HG02623 (cell line): ENCODE measurements at regions not wholly inside any gene's neighbourhood (a gene's known extent, or its start where the extent isn't known, plus 50 kb on each side); places are given as distances from the start of the nearest gene placed in this dataset.
"Not testable (repeated sequence)": the region's sequence is repeated elsewhere in the genome, so short reads cannot be mapped to it uniquely, and the experiment has no call there.

Experiments
- ATAC-seq: cut with Tn5 transposase; IDR thresholded peaks from one replicate; pipeline ENCODE4 v1.9.1; 2021; ENCODE audit warnings: moderate library complexity; ENCODE audit not compliant: unreplicated experiment

DNA sequence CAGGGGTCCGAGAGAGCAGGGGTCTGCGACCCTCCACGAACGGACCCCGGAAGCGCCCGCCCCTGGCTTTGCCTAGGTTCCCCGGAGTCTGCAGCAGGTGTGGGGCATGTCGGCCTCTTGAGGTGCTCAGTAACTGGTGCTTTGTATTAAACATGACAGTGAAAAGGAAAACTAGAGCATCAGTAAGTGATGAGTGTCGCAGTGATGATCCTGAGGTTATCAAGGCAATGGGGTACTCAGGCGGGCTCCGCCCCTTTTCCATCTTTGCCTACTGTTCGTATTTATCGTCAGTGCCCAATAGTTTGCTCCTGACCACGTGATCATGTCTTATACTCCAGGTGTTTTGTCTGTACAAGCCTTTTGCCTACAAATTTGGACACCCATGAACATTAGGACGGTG, 262.4 kb downstream of the ZNF37A start:
- peak; percentile 37 for ATAC-seq

GRCh38 chr10:38362514-38362913, 268.4 kb downstream of the ZNF37A start:
- ATAC-seq: not testable (repeated sequence)

- not testable (repeated sequence) for ATAC-seq
Observed at GRCh38 chr10:38364073-38364472, 269.9 kb downstream of the ZNF37A start.

DNA sequence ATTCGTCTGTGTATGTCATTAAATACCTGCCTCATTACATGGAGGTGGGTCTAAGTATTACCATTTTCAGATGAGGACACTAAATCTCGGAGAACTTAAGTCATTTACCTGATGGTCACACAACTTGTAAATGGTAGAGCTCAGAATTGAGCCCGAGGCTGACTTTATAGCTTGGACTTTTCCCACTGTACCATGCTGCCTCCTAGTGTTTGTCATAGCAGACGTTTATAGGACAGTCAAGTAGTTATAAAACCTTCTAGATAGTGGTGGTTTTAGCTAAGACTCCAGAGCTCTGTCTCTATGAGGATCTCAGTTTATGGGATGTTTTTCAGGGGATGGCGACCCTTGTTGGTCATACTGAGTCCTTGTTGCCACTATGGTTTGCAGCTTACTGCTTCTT, 271.8 kb downstream of the ZNF37A start:
- peak; percentile 70 for ATAC-seq

DNA sequence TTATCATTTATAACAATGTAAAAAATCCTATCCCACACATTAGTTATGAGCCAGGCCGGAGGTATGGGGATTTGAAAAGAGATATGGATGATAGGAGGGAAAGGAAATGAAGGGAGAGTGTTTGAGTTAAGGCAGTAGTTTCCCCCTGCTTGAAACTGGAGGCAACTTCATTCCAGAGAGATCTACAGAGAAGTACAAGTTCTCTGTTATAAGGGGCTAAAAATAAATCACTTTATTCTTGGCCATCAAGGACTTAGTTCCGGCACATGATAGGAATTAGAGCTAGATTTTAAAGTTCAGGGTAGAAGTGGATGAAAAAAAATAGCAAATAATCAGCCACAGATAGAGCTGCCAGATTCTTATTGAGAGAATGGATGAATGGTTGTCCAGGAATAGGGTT, 289.7 kb downstream of the ZNF37A start:
- not testable (repeated sequence) for ATAC-seq

DNA sequence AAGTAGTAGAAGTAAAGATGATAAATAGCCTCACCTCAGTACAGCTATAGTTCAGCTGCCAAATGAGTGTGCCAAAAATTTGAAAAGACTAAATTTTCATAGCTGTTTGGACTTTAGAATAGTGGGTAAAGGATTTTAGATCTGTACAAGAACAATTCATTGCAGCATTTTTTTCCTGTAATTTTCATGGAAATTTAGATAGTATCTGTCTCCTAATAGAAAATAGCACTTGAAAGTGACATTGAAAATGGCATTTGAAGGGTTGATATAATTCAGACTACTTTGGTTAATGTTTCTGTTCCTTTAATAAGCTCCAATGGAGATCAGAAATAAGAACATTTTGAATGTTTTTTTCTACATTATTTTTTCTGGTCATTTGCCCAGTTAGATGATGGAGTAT, 292.7 kb downstream of the ZNF37A start:
- ATAC-seq: not testable (repeated sequence)

GRCh38 chr10:38390725-38391124, 296.6 kb downstream of the ZNF37A start:
- ATAC-seq: not testable (repeated sequence)

GRCh38 chr10:38395465-38395864, 301.3 kb downstream of the ZNF37A start:
- ATAC-seq: not testable (repeated sequence)

DNA sequence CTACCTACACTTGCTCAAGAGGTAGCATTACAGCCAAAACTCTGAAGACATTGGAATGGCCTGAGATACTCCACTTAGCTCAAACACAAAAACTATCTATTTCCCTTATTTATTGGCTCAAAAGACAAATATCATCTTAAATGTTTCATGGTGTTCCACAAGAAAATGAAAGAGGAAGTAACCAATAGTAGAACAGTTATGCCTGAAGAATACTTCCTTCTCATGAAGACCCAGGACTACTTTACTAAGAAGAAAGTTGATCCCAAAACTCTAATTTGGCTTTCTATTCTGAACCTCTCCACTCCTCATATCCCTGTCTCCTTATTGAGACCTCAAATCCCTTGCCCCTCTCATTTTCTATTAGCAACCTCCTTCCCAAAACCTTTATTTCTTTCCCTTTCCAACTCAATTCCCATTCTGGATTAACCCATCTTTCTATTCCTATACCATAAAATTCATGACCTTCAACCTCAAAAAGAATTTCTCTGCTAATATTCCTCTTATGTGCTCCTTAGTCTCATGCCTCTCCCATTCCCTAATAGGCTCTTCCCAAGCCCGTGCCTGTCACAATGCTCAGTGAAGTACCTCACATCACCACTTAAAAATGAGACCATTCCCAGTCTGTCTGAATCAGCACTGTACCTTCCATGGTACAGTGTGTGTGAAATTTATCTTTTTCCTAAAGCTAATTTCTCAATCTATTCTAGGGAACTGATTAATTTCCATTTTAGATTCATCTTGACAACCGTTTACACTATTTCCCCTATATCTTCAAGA, 302.2 kb downstream of the ZNF37A start:
- ATAC-seq: not testable (repeated sequence)

DNA sequence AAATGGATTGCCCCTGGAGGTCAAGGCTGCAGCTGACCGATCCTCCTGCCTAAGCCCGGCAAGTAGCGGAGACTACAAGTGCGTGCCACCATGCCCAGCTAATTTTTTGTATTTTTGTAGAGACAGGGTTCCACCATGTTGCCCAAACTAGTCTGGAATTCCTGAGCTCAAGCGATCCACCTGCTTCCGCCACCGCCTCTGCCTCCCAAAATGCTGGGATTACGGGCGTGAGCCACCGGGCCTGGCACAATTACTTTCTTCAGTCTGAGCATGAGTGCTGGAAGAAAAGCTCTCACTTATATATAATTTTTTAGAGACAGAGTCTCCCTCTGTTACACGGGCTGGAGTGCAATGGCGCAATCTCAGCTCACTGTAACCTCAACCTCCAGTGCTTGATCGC, 307.4 kb downstream of the ZNF37A start:
- ATAC-seq: not testable (repeated sequence)

DNA sequence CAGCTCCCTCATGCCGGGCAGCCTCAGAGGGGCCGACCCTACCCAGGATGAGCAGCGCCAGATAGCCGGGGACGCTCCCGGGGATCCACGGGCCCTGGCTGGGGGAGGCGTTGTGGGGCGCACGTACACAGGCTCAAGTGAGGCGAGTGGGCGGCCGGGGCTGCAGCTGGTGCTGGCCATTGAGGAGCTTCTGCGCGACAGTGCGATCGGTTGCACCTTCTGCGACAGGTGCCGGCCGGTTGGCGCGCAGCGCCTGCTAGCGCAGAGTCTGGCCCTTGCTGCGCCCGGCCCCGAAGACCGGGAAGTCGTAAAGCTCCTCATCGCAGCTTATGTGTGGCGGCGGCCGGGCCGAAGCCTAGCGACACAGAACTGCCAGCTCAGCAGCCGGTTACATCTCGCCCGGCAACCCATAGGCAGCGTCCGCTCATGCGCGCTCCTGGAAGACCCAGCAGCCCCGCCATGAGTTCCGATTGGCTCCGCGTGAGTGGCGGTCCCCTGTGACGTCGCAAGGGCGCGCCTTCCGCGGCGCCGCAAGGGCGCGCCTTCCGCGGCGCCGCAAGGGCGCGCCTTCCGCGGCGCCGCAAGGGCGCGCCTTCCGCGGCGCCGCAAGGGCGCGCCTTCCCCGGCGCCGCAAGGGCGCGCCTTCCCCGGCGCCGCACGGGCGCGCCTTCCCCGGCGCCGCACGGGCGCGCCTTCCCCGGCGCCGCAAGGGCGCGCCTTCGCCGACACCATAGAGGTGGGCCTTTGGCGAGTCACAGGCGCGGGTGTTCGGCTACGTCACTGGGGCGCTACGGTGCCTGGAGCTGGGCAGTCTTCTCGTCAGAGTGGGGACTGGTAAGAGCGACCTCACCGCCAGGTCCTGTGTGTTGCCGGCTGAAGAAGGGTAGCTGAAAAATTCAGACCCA, 308.6 kb downstream of the ZNF37A start:
- ATAC-seq: peak; percentile 98

GRCh38 chr10:38403347-38404117, 309.4 kb downstream of the ZNF37A start:
- not testable (repeated sequence) for ATAC-seq

- ATAC-seq: not testable (repeated sequence)
Observed at GRCh38 chr10:38423634-38424033, 329.5 kb downstream of the ZNF37A start.

DNA sequence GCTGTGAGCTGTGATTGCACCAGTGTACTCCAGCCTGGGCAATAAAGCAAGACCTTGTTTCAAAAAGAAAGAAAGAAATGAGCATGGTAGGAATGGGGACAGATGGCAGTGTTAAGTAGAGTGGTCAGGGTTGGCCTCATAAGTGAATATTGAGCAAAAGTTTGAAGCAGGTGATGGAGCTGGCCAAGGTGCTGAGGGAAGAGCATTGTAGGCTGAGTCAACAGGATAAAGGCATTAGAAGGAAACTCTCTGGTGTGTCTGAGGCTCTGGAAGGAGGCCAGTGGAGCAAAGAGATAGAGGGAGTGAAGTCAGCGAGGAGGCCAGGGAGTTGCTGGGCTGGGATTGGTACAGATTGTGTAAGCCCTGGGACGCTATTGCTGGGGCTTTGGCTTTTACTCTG, 336.1 kb downstream of the ZNF37A start:
- not testable (repeated sequence) for ATAC-seq

DNA sequence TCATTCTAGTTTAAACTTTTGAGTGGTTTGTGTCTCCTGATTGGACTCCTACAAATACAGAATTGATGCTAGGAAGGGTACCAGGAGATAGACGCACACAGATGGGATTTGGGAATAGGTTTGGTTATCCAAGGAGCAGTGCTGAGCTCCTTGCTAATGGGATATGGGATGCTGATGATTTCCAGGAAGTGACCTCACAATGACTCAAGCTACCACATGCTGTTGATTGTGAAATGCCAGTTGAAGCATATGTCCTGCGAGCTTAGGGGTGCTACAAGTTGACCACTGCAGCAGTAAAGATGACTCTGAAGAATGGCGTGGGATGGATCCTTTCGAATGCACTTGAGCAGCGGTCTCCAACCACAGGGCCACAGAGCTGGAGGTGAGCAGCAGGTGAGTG, 343.2 kb downstream of the ZNF37A start:
- ATAC-seq: not testable (repeated sequence)

DNA sequence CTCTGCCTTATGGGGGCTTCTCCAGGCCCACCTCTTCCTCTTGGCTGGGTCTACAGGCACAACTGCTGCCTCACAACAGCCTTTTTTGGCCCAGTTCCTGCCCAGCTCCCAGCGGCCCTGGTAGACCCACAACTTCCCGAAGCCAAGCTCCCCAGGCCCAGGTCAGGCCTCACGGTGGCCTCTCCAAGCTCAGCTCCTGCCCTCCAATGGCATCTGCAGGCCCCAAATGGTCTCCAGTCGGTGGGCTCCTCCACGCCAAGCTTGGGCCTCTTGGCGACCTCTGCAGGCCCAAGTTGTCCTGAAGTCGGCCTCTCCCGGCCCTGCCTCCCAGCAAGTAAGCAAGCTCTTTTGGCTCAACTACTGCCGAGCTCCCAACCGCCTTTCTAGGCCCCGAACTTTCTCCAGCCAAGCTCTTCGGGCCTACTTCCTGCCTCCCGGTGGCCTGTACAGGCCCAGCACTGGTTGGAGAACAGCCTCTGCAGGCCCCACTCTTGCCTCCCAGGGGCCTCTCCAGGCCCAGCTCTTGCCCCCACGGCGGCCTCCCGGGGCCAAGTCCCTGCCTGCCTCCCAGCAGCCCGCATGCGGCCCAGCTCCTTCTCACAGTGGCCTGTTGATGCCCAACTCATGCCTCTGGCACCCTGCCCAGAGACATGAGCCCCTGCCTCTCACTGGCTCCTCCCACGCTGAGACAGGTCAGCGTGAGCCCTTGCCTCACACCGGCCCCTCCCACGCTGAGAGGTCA, 354.6 kb downstream of the ZNF37A start:
- ATAC-seq: not testable (repeated sequence)

DNA sequence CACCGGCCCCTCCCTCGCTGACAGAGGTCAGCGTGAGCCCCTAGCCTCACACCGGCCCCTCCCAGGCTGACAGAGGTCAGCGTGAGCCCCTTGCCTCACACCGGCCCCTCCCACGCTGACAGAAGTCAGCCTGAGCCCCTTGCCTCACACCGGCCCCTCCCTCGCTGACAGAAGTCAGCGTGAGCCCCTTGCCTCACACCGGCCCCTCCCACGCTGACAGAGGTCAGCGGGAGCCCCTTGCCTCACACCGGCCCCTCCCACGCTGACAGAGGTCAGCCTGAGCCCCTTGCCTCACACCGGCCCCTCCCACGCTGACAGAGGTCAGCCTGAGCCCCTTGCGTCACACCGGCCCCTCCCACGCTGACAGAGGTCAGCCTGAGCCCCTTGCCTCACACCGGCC, 355.5 kb downstream of the ZNF37A start:
- ATAC-seq: not testable (repeated sequence)

GRCh38 chr10:38450372-38451057, 356.4 kb downstream of the ZNF37A start:
- not testable (repeated sequence) for ATAC-seq

DNA sequence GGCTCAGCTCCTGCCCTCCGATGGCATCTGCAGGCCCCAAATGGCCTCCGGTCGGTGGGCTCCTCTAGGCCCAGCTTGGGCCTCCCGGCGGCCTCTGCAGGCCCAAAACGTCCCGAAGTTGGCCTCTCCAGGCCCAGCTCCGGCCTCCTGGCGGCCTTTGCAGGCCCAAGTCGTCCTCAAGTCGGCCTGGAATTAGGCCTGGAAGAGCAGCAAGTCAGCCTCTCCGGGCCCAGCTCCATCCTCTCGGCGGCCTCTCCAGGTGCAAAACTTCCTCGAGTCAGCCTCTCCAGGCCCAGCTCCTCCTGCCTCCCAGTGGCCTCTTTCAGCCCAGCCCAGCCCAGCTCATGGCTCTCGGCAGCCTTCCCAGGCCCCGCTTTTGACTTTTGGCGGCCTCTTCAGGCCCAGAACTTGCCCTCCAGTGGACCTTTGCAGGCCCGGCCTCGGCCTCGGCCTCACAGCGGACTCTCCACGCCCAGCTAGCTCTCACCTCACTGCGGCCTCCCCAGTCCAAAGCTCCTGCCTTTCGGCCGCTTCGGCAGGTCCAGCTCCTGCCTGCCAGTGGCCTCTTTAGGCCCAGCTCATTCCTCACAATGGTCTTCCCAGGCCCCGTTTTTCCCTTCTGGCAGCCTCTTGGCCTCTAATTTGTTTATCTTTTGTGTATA, 357.3 kb downstream of the ZNF37A start:
- not testable (repeated sequence) for ATAC-seq
